B cell (primary cell): ENCODE measurements at regions not wholly inside any gene's neighbourhood (a gene's known extent, or its start where the extent isn't known, plus 50 kb on each side); places are given as distances from the start of the nearest gene placed in this dataset.

Experiments
- ATAC-seq: fragments of 200-7000 bp; cut with Tn5 transposase; one replicate; pipeline ENCODE4 v1.10.0; 2021; ENCODE audit warnings: low read depth, mild to moderate bottlenecking, moderate number of reproducible peaks, moderate library complexity
- CTCF ChIA-PET: fragments of 350-600 bp; sonication (Branson Sonifier 250); formaldehyde crosslinking; loops from one replicate; lab custom pipeline; 2021; ENCODE audit warnings: antibody characterized with exemption, inconsistent platforms; lab: Charles Lee
- POLR2A ChIA-PET: fragments of 350-600 bp; sonication (Branson Sonifier 250); formaldehyde crosslinking; loops from one replicate; lab custom pipeline; 2021; ENCODE audit warnings: antibody characterized with exemption; lab: Charles Lee
- DNase-seq: peaks from one replicate; pipeline ENCODE4 v3.0.0; 2013
- H2AFZ ChIP-seq: 2 replicates; pipeline ENCODE4 v1.6.1; 2012; ENCODE audit warnings: mild to moderate bottlenecking, low read depth, low read length; ENCODE audit not compliant: insufficient read depth, poor library complexity, severe bottlenecking
- H3K27ac ChIP-seq, 2 donors: 1 replicate in 1 of 2; 2 replicates in 1 of 2; pipeline ENCODE4 v1.5.1; 2012 to 2013; ENCODE audit warnings: low read length in 2 of 2, mild to moderate bottlenecking in 2 of 2, moderate library complexity in 1 of 2
- H3K27me3 ChIP-seq, 4 experiments: fragments of 200-600 bp in 1 of 4; sonication (generic) in 1 of 4; replicated peaks in 1 of 4; 1 replicate in 2 of 4; 2 replicates in 2 of 4; pipeline versions ENCODE4 v1.6.1 to v1.7.0; 2013 to 2016; ENCODE audit warnings: low read length in 3 of 4, mild to moderate bottlenecking in 2 of 4, mixed read lengths in 1 of 4, moderate library complexity in 1 of 4; ENCODE audit not compliant: insufficient read depth in 4 of 4, control insufficient read depth in 3 of 4; ENCODE audit errors: control extremely low read depth in 1 of 4
- H3K36me3 ChIP-seq, 2 experiments: replicated peaks in 1 of 2; 1 replicate in 1 of 2; 2 replicates in 1 of 2; pipeline versions ENCODE4 v1.6.1 to v1.7.1; 2013; ENCODE audit warnings: low read length in 1 of 2; ENCODE audit not compliant: insufficient read depth in 2 of 2, control insufficient read depth in 1 of 2; ENCODE audit errors: control extremely low read depth in 1 of 2, extremely low read depth in 1 of 2
- H3K4me1 ChIP-seq, 2 donors: fragments of 200-600 bp in 1 of 2; sonication (generic) in 1 of 2; 1 replicate in 1 of 2; 2 replicates in 1 of 2; pipeline versions ENCODE4 v1.5.1 to v1.6.1; 2013 to 2017; ENCODE audit warnings: low read length in 2 of 2; ENCODE audit not compliant: control insufficient read depth in 2 of 2, insufficient read depth in 2 of 2
- H3K4me2 ChIP-seq: replicated peaks from 2 replicates; pipeline ENCODE3; 2012; ENCODE audit warnings: mild to moderate bottlenecking, low read depth, low read length; ENCODE audit not compliant: poor library complexity, severe bottlenecking
- H3K4me3 ChIP-seq, 5 experiments: fragments of 200-600 bp in 1 of 5; sonication (generic) in 1 of 5; 1 replicate in 3 of 5; 2 replicates in 2 of 5; pipeline versions ENCODE4 v1.5.1 to v1.7.0; 2011 to 2016; ENCODE audit warnings: low read length in 4 of 5, mild to moderate bottlenecking in 4 of 5, low read depth in 2 of 5, control low read depth in 1 of 5, moderate library complexity in 1 of 5; ENCODE audit not compliant: insufficient read depth in 1 of 5; ENCODE audit errors: control extremely low read depth in 1 of 5, extremely low read depth in 1 of 5
- H3K79me2 ChIP-seq: fragments of 200-600 bp; sonication (generic); one replicate; pipeline ENCODE4 v1.6.0; 2016; ENCODE audit warnings: low read length; ENCODE audit not compliant: control insufficient read depth, insufficient read depth
- H3K9ac ChIP-seq: fragments of 200-600 bp; sonication (generic); 2 replicates; pipeline ENCODE4 v1.6.1; 2017; ENCODE audit warnings: mild to moderate bottlenecking, low read length, moderate library complexity
- H3K9me3 ChIP-seq, 3 donors: one replicate each; pipeline versions ENCODE4 v1.6.1 to v1.7.1; 2013; ENCODE audit warnings: low read length in 2 of 3; ENCODE audit not compliant: control insufficient read depth in 2 of 3, insufficient read depth in 1 of 3; ENCODE audit errors: control extremely low read depth in 1 of 3
- H4K20me1 ChIP-seq: 2 replicates; pipeline ENCODE4 v1.6.0; 2012; ENCODE audit warnings: mild to moderate bottlenecking, low read length; ENCODE audit not compliant: insufficient read depth, control insufficient read depth, poor library complexity, severe bottlenecking
- H3K27ac Mint-ChIP-seq: one replicate; pipeline ENCODE4 v1.8.0; 2021; ENCODE audit warnings: mixed read lengths
- H3K27me3 Mint-ChIP-seq: one replicate; pipeline ENCODE4 v1.8.0; 2021; ENCODE audit warnings: mixed read lengths
- H3K4me1 Mint-ChIP-seq: one replicate; pipeline ENCODE4 v1.8.0; 2021; ENCODE audit warnings: mixed read lengths
- H3K4me3 Mint-ChIP-seq: one replicate; pipeline ENCODE4 v1.8.0; 2021; ENCODE audit warnings: mixed read lengths
- H3K9me3 Mint-ChIP-seq: one replicate; pipeline ENCODE4 v1.8.0; 2022; ENCODE audit warnings: mixed read lengths; ENCODE audit not compliant: insufficient read depth
- CTCF ChIP-seq: fragments of 200-600 bp; IDR thresholded peaks from one replicate; pipeline ENCODE4 v1.8.0; 2022; ENCODE audit warnings: antibody characterized with exemption, mild to moderate bottlenecking
- EZH2 ChIP-seq: IDR thresholded peaks from 2 replicates; pipeline ENCODE4 v1.6.1; 2012; ENCODE audit warnings: borderline replicate concordance, low read depth, mild to moderate bottlenecking, moderate library complexity, low read length; ENCODE audit not compliant: insufficient read depth, poor library complexity, severe bottlenecking
- WGBS: methylation state at CpG from one replicate; pipeline ENCODE4 v1.1.5; 2013; ENCODE audit warnings: missing lambda C conversion rate; ENCODE audit not compliant: insufficient coverage; 5-methylcytosine and 5-hydroxymethylcytosine counted together
- intact Hi-C: fragments of 100-400 bp; cut with micrococcal nuclease; formaldehyde crosslinking; loops from one replicate; pipeline ENCODE4 v1.10.0; 2022

- Histone ChIP-seq H3K4me3 (no peak overlapping the region), H2AFZ (no peak overlapping the region), H3K27ac (no peak overlapping the region), H3K9me3 (peaks cover 0 to 6% (median 0%) of the 10 kb centered on the region in 3 donors), H3K4me1 (no peaks in the 10 kb centered on the region), H4K20me1 (no peaks in the 10 kb centered on the region), H3K36me3 (no peaks in the 10 kb centered on the region), H3K79me2 (no peaks in the 10 kb centered on the region), H3K27me3 (no peaks in the 10 kb centered on the region), H3K4me2 (no peak overlapping the region), H3K9ac (no peak overlapping the region)
- Mint-ChIP-seq H3K27me3 (no peaks in the 10 kb centered on the region), H3K4me3 (no peak overlapping the region), H3K27ac (no peak overlapping the region), H3K4me1 (no peaks in the 10 kb centered on the region), H3K9me3 (peaks cover 7% of the 10 kb centered on the region)
- intact Hi-C loops: no loop called here
- DNase-seq (no peak), ATAC-seq (no peak)
- WGBS: no CpG with 5 or more reads among the region's 6 CpGs
- ChIA-PET CTCF (no interaction called here), POLR2A (no interaction called here)
- TF ChIP-seq CTCF (no peak), EZH2 (no peak)
Observed at GRCh38 chr6:91879386-91879995, 1292.6 kb upstream of the MAP3K7 start.

GRCh38 chr6:91877994-91878393, 1291.1 kb upstream of the MAP3K7 start:
- H4K20me1 ChIP-seq: no peaks in the 10 kb centered on the region
- Mint-ChIP-seq H3K27ac (no peak overlapping the region), H3K9me3 (peaks cover 6% of the 10 kb centered on the region), H3K4me1 (no peaks in the 10 kb centered on the region), H3K4me3 (no peak overlapping the region), H3K27me3 (no peaks in the 10 kb centered on the region)
- no peak for DNase-seq
- ChIA-PET POLR2A (no interaction called here), CTCF (no interaction called here)
- no peaks in the 10 kb centered on the region for H3K36me3 ChIP-seq
- no peaks in the 10 kb centered on the region for H3K79me2 ChIP-seq
- WGBS: no CpG with 5 or more reads among the region's 1 CpG
- H3K9me3 ChIP-seq: peaks cover 0 to 6% (median 1%) of the 10 kb centered on the region in 3 donors
- no peak overlapping the region for H3K4me2 ChIP-seq
- no peak overlapping the region for H3K27ac ChIP-seq
- TF ChIP-seq CTCF (no peak), EZH2 (no peak)
- H3K4me1 ChIP-seq: no peaks in the 10 kb centered on the region
- H3K9ac ChIP-seq: no peak overlapping the region
- no peaks in the 10 kb centered on the region for H3K27me3 ChIP-seq
- H2AFZ ChIP-seq: no peak overlapping the region
- H3K4me3 ChIP-seq: no peak overlapping the region
- intact Hi-C loops: no loop called here
- no peak for ATAC-seq
